ENCODE measurements at regions not wholly inside any gene's neighbourhood (a gene's known extent, or its start where the extent isn't known, plus 50 kb on each side); places are given as distances from the start of the nearest gene placed in this dataset.
"Not testable (repeated sequence)": the region's sequence is repeated elsewhere in the genome, so short reads cannot be mapped to it uniquely, and the experiment has no call there.

DNA sequence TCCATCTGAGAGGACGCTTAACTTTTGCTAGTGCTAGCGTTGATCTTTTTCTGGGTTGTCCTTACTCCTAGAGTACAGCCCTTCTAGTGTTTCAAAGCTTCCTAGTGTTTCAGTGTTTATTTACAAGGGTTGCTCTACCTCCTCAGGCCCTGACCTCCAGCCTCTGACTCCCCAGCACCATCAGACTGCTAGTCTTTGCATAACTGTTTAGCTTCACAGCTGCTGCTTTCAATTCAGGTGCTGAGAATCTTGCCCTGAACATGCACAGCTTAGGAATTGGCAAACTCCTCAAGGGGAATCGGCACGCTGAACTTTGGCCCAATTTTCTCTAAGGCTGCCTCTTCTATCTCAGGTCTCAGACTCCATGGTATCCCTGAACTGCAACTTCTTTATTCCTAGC, 52.9 kb downstream of the OR52B4 start:
- H3K27ac Mint-ChIP-seq; CTCF ChIA-PET; H3K36me3 Mint-ChIP-seq; H3K4me3 Mint-ChIP-seq; POLR2A ChIA-PET; H3K9me3 Mint-ChIP-seq; H3K27me3 Mint-ChIP-seq (ENCODE audit: low read depth); DNase-seq (ENCODE audit: low spot score): not testable (repeated sequence)
- H3K4me1 Mint-ChIP-seq: peaks cover 12% of the 10 kb centered on the region
- ATAC-seq: peak; percentile 70

DNA sequence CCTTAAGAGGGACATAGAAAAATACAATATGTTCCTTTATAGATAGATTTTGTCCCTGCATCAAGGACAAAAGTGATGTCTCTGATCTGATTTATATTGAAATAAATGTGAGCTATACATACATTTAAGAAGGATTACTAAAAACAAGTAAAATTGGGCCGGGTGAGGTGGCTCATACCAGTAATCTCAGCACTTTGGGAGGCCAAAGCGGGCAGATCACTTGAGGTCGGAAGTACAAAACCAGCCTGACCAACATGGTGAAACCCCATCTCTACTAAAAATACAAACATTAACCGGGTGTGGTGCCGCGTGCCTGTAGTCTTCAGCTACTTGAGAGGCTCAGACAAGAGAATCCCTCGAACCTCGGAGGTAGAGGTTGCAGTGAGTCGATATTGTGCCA, 91.0 kb downstream of the OR52B4 start:
- H3K27ac Mint-ChIP-seq; CTCF ChIA-PET; DNase-seq (ENCODE audit: low spot score); H3K9me3 Mint-ChIP-seq; H3K36me3 Mint-ChIP-seq; H3K4me3 Mint-ChIP-seq; H3K4me1 Mint-ChIP-seq; H3K27me3 Mint-ChIP-seq (ENCODE audit: low read depth); ATAC-seq; POLR2A ChIA-PET: not testable (repeated sequence)

DNA sequence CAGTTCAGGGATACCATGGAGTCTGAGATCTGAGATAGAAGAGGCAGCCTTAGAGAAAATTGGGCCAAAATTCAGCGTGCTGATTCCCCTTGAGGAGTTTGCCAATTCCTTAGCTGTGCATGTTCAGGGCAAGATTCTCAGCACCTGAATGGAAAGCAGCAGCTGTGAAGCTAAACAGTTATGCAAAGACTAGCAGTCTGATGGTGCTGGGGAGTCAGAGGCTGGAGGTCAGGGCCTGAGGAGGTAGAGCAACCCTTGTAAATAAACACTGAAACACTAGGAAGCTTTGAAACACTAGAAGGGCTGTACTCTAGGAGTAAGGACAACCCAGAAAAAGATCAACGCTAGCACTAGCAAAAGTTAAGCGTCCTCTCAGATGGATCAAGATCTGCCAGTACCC, 117.1 kb downstream of the OR52B4 start:
- DNase-seq (ENCODE audit: low spot score); H3K36me3 Mint-ChIP-seq; H3K9me3 Mint-ChIP-seq; H3K27me3 Mint-ChIP-seq (ENCODE audit: low read depth); H3K4me3 Mint-ChIP-seq; CTCF ChIA-PET; POLR2A ChIA-PET: not testable (repeated sequence)
- peaks cover 11% of the 10 kb centered on the region for H3K4me1 Mint-ChIP-seq
- H3K27ac Mint-ChIP-seq: peak overlapping the region; percentile 74; the same call in 1 of the 2 replicates
- peak; percentile 86 for ATAC-seq

DNA sequence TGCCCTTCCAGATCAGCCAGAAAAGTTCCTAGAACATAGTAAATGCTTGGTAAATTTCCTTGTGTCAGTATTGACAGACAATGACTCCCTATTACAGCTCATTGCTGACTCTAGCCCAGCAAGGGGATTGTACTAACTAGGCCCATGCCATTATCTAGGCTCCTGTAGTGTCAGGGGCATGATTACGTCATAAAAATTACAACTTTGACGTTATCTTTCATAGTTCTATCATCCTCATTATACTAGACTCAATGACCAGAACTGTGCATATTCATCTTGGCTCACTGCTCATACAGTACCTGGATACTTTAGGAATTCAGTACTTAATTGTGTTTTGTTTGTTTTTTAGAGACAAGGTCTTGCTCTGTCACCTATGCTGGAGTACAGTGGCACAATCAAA, 118.7 kb downstream of the OR52B4 start:
- ATAC-seq; H3K27me3 Mint-ChIP-seq (ENCODE audit: low read depth); H3K4me3 Mint-ChIP-seq; POLR2A ChIA-PET; H3K36me3 Mint-ChIP-seq; H3K27ac Mint-ChIP-seq; DNase-seq (ENCODE audit: low spot score); CTCF ChIA-PET; H3K9me3 Mint-ChIP-seq: not testable (repeated sequence)
- H3K4me1 Mint-ChIP-seq: peaks cover 11% of the 10 kb centered on the region

DNA sequence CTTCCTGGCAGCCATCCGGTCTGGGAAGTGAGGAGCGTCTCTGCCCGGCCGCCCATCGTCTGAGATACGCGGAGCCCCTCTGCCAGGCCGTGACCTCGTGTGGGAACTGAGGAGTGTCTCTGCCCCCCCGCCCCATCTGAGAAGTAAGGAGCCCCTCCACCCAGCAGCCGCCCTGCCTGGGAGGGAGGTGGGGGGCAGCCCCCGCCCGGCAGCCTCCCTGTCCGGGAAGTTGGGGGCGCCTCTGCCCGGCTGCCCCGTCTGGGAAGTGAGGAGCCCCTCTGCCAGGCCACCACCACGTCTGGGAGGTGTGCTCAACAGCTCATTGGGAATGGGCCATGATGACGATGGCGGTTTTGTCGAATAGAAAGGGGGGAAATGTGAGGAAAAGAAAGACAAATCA, 130.4 kb downstream of the OR52B4 start:
- DNase-seq (ENCODE audit: low spot score); POLR2A ChIA-PET; ATAC-seq; H3K27me3 Mint-ChIP-seq (ENCODE audit: low read depth); H3K9me3 Mint-ChIP-seq; H3K36me3 Mint-ChIP-seq; H3K4me3 Mint-ChIP-seq; CTCF ChIA-PET; H3K27ac Mint-ChIP-seq; H3K4me1 Mint-ChIP-seq: not testable (repeated sequence)

DNA sequence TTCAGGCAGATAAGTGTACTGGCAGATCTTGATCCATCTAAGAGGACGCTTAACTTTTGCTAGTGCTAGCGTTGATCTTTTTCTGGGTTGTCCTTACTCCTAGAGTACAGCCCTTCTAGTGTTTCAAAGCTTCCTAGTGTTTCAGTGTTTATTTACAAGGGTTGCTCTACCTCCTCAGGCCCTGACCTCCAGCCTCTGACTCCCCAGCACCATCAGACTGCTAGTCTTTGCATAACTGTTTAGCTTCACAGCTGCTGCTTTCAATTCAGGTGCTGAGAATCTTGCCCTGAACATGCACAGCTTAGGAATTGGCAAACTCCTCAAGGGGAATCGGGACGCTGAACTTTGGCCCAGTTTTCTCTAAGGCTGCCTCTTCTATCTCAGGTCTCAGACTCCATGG, 124.3 kb downstream of the RRM1 start:
- ATAC-seq: peak; percentile 74
- H3K36me3 Mint-ChIP-seq; H3K27ac Mint-ChIP-seq; H3K9me3 Mint-ChIP-seq; POLR2A ChIA-PET; DNase-seq (ENCODE audit: low spot score); CTCF ChIA-PET; H3K27me3 Mint-ChIP-seq (ENCODE audit: low read depth); H3K4me3 Mint-ChIP-seq: not testable (repeated sequence)
- peaks cover 18% of the 10 kb centered on the region for H3K4me1 Mint-ChIP-seq

DNA sequence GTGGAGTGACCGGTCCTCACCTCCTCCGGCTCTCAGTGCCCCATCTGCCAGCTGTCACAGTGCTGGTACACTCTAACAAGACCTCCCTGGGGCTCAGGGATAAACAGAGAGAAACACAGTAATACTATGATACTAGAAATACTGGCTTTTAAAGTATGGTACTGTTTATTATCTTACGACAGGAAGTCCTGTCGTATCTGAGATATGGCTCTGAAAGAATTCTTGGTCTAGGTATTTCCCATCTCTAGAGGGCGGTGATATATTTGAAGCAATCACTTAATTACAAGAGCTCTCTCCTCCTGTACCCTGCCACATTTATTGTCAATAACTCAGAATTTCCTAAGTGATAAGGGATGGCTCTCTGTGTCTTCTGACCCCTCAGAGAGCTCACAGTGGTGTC, 119.1 kb downstream of the RRM1 start:
- Mint-ChIP-seq H3K27me3 (ENCODE audit: low read depth) (peaks cover 26% of the 10 kb centered on the region), H3K27ac (no peak overlapping the region), H3K4me3 (no peak overlapping the region), H3K9me3 (peaks cover 9% of the 10 kb centered on the region), H3K4me1 (peaks cover 7% of the 10 kb centered on the region), H3K36me3 (no peaks in the 10 kb centered on the region)
- ChIA-PET CTCF (interaction anchor here (3.3 kb wide), 1 partner anchor 26 kb away, joined by 14 read pairs; no protein-coding TSS in a partner anchor), POLR2A (no interaction called here)
- TF ChIP-seq, protein P1, sequence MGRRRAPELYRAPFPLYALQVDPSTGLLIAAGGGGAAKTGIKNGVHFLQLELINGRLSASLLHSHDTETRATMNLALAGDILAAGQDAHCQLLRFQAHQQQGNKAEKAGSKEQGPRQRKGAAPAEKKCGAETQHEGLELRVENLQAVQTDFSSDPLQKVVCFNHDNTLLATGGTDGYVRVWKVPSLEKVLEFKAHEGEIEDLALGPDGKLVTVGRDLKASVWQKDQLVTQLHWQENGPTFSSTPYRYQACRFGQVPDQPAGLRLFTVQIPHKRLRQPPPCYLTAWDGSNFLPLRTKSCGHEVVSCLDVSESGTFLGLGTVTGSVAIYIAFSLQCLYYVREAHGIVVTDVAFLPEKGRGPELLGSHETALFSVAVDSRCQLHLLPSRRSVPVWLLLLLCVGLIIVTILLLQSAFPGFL (CRISPR knock-in tag; IDR thresholded peaks at IDR 0.05; ENCODE audit: borderline replicate concordance): no peak
- TF ChIP-seq, protein P2, sequence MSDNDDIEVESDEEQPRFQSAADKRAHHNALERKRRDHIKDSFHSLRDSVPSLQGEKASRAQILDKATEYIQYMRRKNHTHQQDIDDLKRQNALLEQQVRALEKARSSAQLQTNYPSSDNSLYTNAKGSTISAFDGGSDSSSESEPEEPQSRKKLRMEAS (CRISPR knock-in tag; IDR thresholded peaks at IDR 0.05): no peak
- TF ChIP-seq ZNF416 (CRISPR knock-in tag; IDR thresholded peaks at IDR 0.05) (no peak), GTF2I (CRISPR knock-in tag; conservative IDR thresholded peaks at IDR 0.05) (no peak)
- TF ChIP-seq, protein P3, sequence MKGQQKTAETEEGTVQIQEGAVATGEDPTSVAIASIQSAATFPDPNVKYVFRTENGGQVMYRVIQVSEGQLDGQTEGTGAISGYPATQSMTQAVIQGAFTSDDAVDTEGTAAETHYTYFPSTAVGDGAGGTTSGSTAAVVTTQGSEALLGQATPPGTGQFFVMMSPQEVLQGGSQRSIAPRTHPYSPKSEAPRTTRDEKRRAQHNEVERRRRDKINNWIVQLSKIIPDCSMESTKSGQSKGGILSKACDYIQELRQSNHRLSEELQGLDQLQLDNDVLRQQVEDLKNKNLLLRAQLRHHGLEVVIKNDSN (CRISPR knock-in tag; IDR thresholded peaks at IDR 0.05): no peak
- no peak for DNase-seq (ENCODE audit: low spot score)
- ATAC-seq: no peak
